Endothelial cell of umbilical vein (primary cell): ENCODE measurements at regions not wholly inside any gene's neighbourhood (a gene's known extent, or its start where the extent isn't known, plus 50 kb on each side); places are given as distances from the start of the nearest gene placed in this dataset.

Experiments used
- BruUV-seq: library from RNA; stranded (reverse); fragments of 400-500 nt; replicated peaks from 2 replicates; lab custom pipeline; 2021; lab: Mats Ljungman, UMichigan
- CTCF ChIA-PET: fragments of 300-600, 350-600 bp; sonication (Branson Sonifier 250); formaldehyde crosslinking; loops from one replicate; lab custom pipeline; 2021; ENCODE audit warnings: antibody characterized with exemption, inconsistent platforms; lab: Charles Lee
- POLR2A ChIA-PET: fragments of 300-600, 350-600 bp; sonication (Branson Sonifier 250); formaldehyde crosslinking; loops from one replicate; lab custom pipeline; 2021; ENCODE audit warnings: antibody characterized with exemption, inconsistent platforms; lab: Charles Lee
- DNase-seq: peaks from one replicate; pipeline ENCODE4 v3.0.0-alpha.2; 2011; ENCODE audit warnings: low read depth, low spot score
- FAIRE-seq: peaks from 2 replicates; lab custom pipeline; 2011; peaks lifted over from hg19 to GRCh38; lab: Jason Lieb, UNC
- H2AFZ ChIP-seq: 2 replicates; pipeline ENCODE4 v1.6.0; 2012; ENCODE audit warnings: low read depth, low read length, control low read depth, inconsistent platforms
- H3K27ac ChIP-seq: 2 replicates; pipeline ENCODE4 v1.5.1; 2011; ENCODE audit warnings: low read depth, mild to moderate bottlenecking, control low read depth, low read length, moderate library complexity; ENCODE audit not compliant: insufficient read depth
- H3K27me3 ChIP-seq, 2 experiments: 2 replicates each; pipeline versions ENCODE4 v1.6.0 to v1.6.1; 2011; ENCODE audit warnings: low read length in 2 of 2, mixed read lengths in 1 of 2; ENCODE audit not compliant: control insufficient read depth in 2 of 2, insufficient read depth in 2 of 2
- H3K36me3 ChIP-seq, 2 experiments: 2 replicates in 1 of 2; 3 replicates in 1 of 2; pipeline ENCODE4 v1.5.1; 2011; ENCODE audit warnings: low read length in 2 of 2, mild to moderate bottlenecking in 1 of 2, moderate library complexity in 1 of 2; ENCODE audit not compliant: control insufficient read depth in 2 of 2, insufficient read depth in 2 of 2; ENCODE audit errors: extremely low read depth in 1 of 2
- H3K4me1 ChIP-seq: 3 replicates; pipeline ENCODE4 v1.5.1; 2011; ENCODE audit warnings: mild to moderate bottlenecking, low read length; ENCODE audit not compliant: control insufficient read depth, insufficient read depth; ENCODE audit errors: extremely low read depth
- H3K4me2 ChIP-seq: 2 replicates; pipeline ENCODE4 v1.6.1; 2011; ENCODE audit warnings: low read length, control low read depth, mixed read lengths; ENCODE audit not compliant: insufficient read depth
- H3K4me3 ChIP-seq, 3 experiments: fragments of 200-600 bp in 1 of 3; sonication (generic), shearing (Covaris generic) in 1 of 3; replicated peaks in 1 of 3; 2 replicates each; pipeline ENCODE4 v1.5.1; 2011 to 2016; ENCODE audit warnings: control low read depth in 3 of 3, low read length in 3 of 3, mild to moderate bottlenecking in 2 of 3, inconsistent platforms in 1 of 3, low read depth in 1 of 3, moderate library complexity in 1 of 3; ENCODE audit not compliant: insufficient read depth in 1 of 3
- H3K79me2 ChIP-seq: 2 replicates; pipeline ENCODE4 v1.6.0; 2012; ENCODE audit warnings: low read length, inconsistent platforms; ENCODE audit not compliant: control insufficient read depth, insufficient read depth
- H3K9ac ChIP-seq: replicated peaks from 2 replicates; pipeline ENCODE3; 2011; ENCODE audit warnings: low read length, control low read depth; ENCODE audit not compliant: insufficient read depth; ENCODE audit errors: extremely low read depth
- H3K9me1 ChIP-seq: replicated peaks from 3 replicates; pipeline ENCODE4 v1.6.0; 2011; ENCODE audit warnings: mild to moderate bottlenecking, low read length; ENCODE audit not compliant: control insufficient read depth, insufficient read depth; ENCODE audit errors: extremely low read depth
- H3K9me3 ChIP-seq: replicated peaks from 2 replicates; pipeline ENCODE4 v1.5.1; 2012; ENCODE audit warnings: low read length, inconsistent platforms; ENCODE audit not compliant: control insufficient read depth, insufficient read depth
- H4K20me1 ChIP-seq: replicated peaks from 2 replicates; pipeline ENCODE3; 2011; ENCODE audit warnings: mild to moderate bottlenecking, low read length; ENCODE audit not compliant: control insufficient read depth, insufficient read depth; ENCODE audit errors: extremely low read depth
- CTCF ChIP-seq, 2 donors: IDR thresholded peaks; 1 replicate in 1 of 2; 2 replicates in 1 of 2; pipeline ENCODE4 v1.5.1; 2011; ENCODE audit warnings: low read length in 2 of 2, mild to moderate bottlenecking in 2 of 2, moderate library complexity in 2 of 2, control low read depth in 1 of 2, inconsistent platforms in 1 of 2, low read depth in 1 of 2; ENCODE audit not compliant: insufficient read depth in 1 of 2; ENCODE audit errors: extremely low read depth in 1 of 2
- EZH2 ChIP-seq: IDR thresholded peaks from 2 replicates; pipeline ENCODE4 v1.6.1; 2012; ENCODE audit warnings: borderline replicate concordance, low read depth, mild to moderate bottlenecking, moderate library complexity, low read length, inconsistent platforms; ENCODE audit not compliant: severe bottlenecking
- FOS ChIP-seq: IDR thresholded peaks from 2 replicates; pipeline ENCODE4 v1.6.1; 2011; ENCODE audit warnings: mild to moderate bottlenecking, low read length, moderate library complexity, borderline replicate concordance; ENCODE audit not compliant: insufficient read depth
- GATA2 ChIP-seq: IDR thresholded peaks from 2 replicates; pipeline ENCODE4 v1.7.0; 2011; ENCODE audit warnings: low read depth, mild to moderate bottlenecking, moderate library complexity, mixed read lengths, low read length; ENCODE audit not compliant: insufficient read length, insufficient read depth
- JUN ChIP-seq: IDR thresholded peaks from 2 replicates; pipeline ENCODE4 v1.6.1; 2011; ENCODE audit warnings: borderline replicate concordance, low read depth; ENCODE audit not compliant: insufficient read length, insufficient read depth
- MYC ChIP-seq: IDR thresholded peaks from one replicate; pipeline ENCODE4 v1.6.1; 2011; ENCODE audit warnings: mild to moderate bottlenecking, low read depth, low read length
- POLR2A ChIP-seq: IDR thresholded peaks from 2 replicates; pipeline ENCODE4 v1.6.1; 2012; ENCODE audit warnings: low read depth, mild to moderate bottlenecking, control low read depth, low read length
- POLR2AphosphoS5 ChIP-seq: IDR thresholded peaks from 2 replicates; pipeline ENCODE4 v1.6.1; 2012; ENCODE audit warnings: low read depth, mild to moderate bottlenecking, control low read depth, low read length, moderate library complexity; ENCODE audit not compliant: insufficient read depth
- dilution Hi-C: fragments of 300-500 bp; cut with MboI; formaldehyde crosslinking; loops from one replicate; pipeline ENCODE4 v1.15.0; 2019; ENCODE audit warnings: low sequenced_read_pairs; ENCODE audit not compliant: extremely low pct_ligation_motif_present
- intact Hi-C: fragments of 100-400 bp; cut with micrococcal nuclease; formaldehyde crosslinking; loops from one replicate; pipeline ENCODE4 v1.10.0; 2022
- TF ChIP-seq, protein P1 (sequence below): IDR thresholded peaks from 2 replicates; pipeline ENCODE4 v1.6.1; 2011; ENCODE audit not compliant: insufficient read depth, insufficient read length

- Histone ChIP-seq H4K20me1 (no peaks in the 10 kb centered on the region), H3K27ac (no peak overlapping the region), H3K79me2 (no peaks in the 10 kb centered on the region), H2AFZ (no peak overlapping the region), H3K36me3 (no peaks in the 10 kb centered on the region), H3K9ac (no peak overlapping the region), H3K9me1 (no peaks in the 10 kb centered on the region), H3K4me2 (no peak overlapping the region), H3K27me3 (no peaks in the 10 kb centered on the region), H3K9me3 (no peaks in the 10 kb centered on the region), H3K4me1 (no peaks in the 10 kb centered on the region), H3K4me3 (no peak overlapping the region)
- CTCF ChIA-PET, result no interaction called here
- intact Hi-C loops, result no loop called here
- TF ChIP-seq POLR2A (no peak), MYC (no peak), EZH2 (no peak), CTCF (IDR thresholded peaks at IDR 0.05; ENCODE audit: extremely low read depth in 1 of 2, insufficient read depth in 1 of 2, low read depth in 1 of 2, low read length in 2 of 2) (no peak), POLR2AphosphoS5 (no peak), FOS (no peak), JUN (no peak), GATA2 (no peak)
- TF ChIP-seq, protein P1, sequence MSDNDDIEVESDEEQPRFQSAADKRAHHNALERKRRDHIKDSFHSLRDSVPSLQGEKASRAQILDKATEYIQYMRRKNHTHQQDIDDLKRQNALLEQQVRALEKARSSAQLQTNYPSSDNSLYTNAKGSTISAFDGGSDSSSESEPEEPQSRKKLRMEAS, result no peak
- BruUV-seq, result no TSS peak
- DNase-seq (no peak), FAIRE-seq (no peak)
- POLR2A ChIA-PET, result no interaction called here
- dilution Hi-C loops, result no loop called here
These were observed 425.5 kb upstream of the SEMA6D start for GRCh38 chr15:47291767-47292166.
